HEK293 (cell line): ENCODE measurements at regions not wholly inside any gene's neighbourhood (a gene's known extent, or its start where the extent isn't known, plus 50 kb on each side); places are given as distances from the start of the nearest gene placed in this dataset.

Source experiments
- BCL6B ChIP-seq: fragments of 450-650 bp; formaldehyde crosslinking; IDR thresholded peaks from 2 replicates; pipeline ENCODE4 v1.5.1; 2017; ENCODE audit warnings: missing biosample characterization, missing genetic modification characterization
- CTCF ChIP-seq: fragments of 450-650 bp; formaldehyde crosslinking; IDR thresholded peaks from 2 replicates; pipeline ENCODE4 v1.5.1; 2016; ENCODE audit warnings: missing biosample characterization, missing genetic modification characterization
- SP3 ChIP-seq: fragments of 450-650 bp; formaldehyde crosslinking; IDR thresholded peaks from 2 replicates; pipeline ENCODE4 v1.5.1; 2016; ENCODE audit warnings: missing biosample characterization, missing genetic modification characterization
- ZBTB8A ChIP-seq: fragments of 450-650 bp; formaldehyde crosslinking; IDR thresholded peaks from 2 replicates; pipeline ENCODE4 v1.5.1; 2016; ENCODE audit warnings: missing biosample characterization, missing genetic modification characterization
- ZNF274 ChIP-seq, 2 experiments: fragments of 200-500 bp in 1 of 2; fragments of 450-650 bp in 1 of 2; sonication (Bioruptor generic) in 1 of 2; formaldehyde crosslinking in 1 of 2; IDR thresholded peaks; 2 replicates each; pipeline versions ENCODE4 v1.5.1 to v1.6.1; 2014 to 2016; ENCODE audit warnings: borderline replicate concordance in 1 of 2, inconsistent platforms in 1 of 2, low read length in 1 of 2, missing biosample characterization in 1 of 2, missing genetic modification characterization in 1 of 2
- ZNF335 ChIP-seq: fragments of 450-650 bp; formaldehyde crosslinking; conservative IDR thresholded peaks from 2 replicates; pipeline ENCODE4 v1.5.1; 2016; ENCODE audit warnings: missing biosample characterization, missing genetic modification characterization
- ZNF350 ChIP-seq: fragments of 450-650 bp; formaldehyde crosslinking; IDR thresholded peaks from 2 replicates; pipeline ENCODE4 v1.5.0; 2017; ENCODE audit warnings: missing biosample characterization, mild to moderate bottlenecking, missing genetic modification characterization
- TF ChIP-seq, protein P1 (sequence below): fragments of 450-650 bp; formaldehyde crosslinking; IDR thresholded peaks from 2 replicates; pipeline ENCODE4 v1.5.1; 2016; ENCODE audit warnings: missing biosample characterization, missing genetic modification characterization

DNA sequence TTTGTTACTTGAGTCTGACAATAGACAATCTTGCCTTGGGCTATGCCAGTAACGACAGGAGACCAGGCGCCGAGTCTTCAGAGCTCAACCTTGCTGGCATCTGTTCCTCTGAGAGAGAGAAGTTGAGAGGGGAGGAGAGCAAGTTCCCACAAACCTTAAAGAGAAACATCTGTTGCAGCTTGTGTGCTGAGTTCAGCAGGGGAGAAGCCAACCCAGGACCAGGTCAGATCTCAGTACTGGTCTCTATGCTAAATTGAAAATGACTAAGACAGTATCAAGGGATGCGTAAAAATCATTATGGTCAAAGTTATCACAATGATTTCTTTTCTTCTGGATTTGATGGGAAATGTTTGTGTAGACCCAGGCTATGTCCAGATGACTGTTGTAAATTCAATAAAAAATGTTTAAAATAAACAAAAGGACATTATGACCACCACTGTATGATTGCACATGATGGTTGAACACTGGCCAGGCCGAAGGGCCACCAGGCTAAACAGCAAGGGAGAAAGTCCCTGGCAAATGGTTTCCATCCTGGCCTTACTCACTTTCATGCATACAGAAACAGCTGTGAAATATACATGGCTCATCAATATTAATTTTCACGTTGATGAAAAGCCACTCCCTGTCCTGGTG, 100.3 kb upstream of the PMAIP1 start:
- TF ChIP-seq SP3 (no peak), CTCF (tag by site-specific recombination) (no peak), BCL6B (tag by site-specific recombination) (no peak), ZBTB8A (tag by site-specific recombination) (no peak), ZNF350 (no peak), ZNF274 (IDR thresholded peaks at IDR 0.05; ENCODE audit: low read length) (no peak), ZNF274 (tag by site-specific recombination; IDR thresholded peaks at IDR 0.05; ENCODE audit: borderline replicate concordance) (no peak), ZNF335 (tag by site-specific recombination) (no peak)
- TF ChIP-seq, protein P1, sequence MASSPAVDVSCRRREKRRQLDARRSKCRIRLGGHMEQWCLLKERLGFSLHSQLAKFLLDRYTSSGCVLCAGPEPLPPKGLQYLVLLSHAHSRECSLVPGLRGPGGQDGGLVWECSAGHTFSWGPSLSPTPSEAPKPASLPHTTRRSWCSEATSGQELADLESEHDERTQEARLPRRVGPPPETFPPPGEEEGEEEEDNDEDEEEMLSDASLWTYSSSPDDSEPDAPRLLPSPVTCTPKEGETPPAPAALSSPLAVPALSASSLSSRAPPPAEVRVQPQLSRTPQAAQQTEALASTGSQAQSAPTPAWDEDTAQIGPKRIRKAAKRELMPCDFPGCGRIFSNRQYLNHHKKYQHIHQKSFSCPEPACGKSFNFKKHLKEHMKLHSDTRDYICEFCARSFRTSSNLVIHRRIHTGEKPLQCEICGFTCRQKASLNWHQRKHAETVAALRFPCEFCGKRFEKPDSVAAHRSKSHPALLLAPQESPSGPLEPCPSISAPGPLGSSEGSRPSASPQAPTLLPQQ: no peak
